ENCODE measurements at regions not wholly inside any gene's neighbourhood (a gene's known extent, or its start where the extent isn't known, plus 50 kb on each side); places are given as distances from the start of the nearest gene placed in this dataset.

DNA sequence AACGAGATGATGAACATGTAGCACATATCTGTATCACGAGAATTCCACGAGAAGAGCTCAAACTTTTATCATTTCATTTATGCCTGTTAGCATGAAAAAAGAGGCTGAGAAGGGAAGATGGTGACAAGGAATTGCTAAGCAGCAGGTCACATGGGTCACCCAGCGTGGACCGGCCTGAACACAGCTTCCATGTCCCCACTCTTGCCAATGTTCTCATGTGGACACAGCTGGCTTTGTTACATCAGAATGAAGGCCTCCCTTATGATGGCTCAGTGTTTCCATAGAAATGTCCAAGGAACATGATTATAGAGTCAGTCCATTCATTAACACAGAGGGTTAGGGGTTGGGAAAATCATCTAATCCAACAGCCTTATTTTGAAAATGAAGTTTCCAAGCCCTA lies 215.4 kb downstream of the CMPK2 start:
- TF ChIP-seq, protein P1, sequence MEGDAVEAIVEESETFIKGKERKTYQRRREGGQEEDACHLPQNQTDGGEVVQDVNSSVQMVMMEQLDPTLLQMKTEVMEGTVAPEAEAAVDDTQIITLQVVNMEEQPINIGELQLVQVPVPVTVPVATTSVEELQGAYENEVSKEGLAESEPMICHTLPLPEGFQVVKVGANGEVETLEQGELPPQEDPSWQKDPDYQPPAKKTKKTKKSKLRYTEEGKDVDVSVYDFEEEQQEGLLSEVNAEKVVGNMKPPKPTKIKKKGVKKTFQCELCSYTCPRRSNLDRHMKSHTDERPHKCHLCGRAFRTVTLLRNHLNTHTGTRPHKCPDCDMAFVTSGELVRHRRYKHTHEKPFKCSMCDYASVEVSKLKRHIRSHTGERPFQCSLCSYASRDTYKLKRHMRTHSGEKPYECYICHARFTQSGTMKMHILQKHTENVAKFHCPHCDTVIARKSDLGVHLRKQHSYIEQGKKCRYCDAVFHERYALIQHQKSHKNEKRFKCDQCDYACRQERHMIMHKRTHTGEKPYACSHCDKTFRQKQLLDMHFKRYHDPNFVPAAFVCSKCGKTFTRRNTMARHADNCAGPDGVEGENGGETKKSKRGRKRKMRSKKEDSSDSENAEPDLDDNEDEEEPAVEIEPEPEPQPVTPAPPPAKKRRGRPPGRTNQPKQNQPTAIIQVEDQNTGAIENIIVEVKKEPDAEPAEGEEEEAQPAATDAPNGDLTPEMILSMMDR (IDR thresholded peaks at IDR 0.05): no peak
- TF ChIP-seq ZFX (IDR thresholded peaks at IDR 0.05; ENCODE audit: borderline replicate concordance): no peak
- no peak overlapping the region for H3K27ac ChIP-seq

GRCh38 chr2:6652251-6652650 lies 213.5 kb downstream of the CMPK2 start:
- TF ChIP-seq, protein P1 (IDR thresholded peaks at IDR 0.05): no peak
- TF ChIP-seq ZFX (IDR thresholded peaks at IDR 0.05; ENCODE audit: borderline replicate concordance): no peak

GRCh38 chr2:6653281-6653750 lies 212.4 kb downstream of the CMPK2 start:
- no peak overlapping the region for H3K27ac ChIP-seq
- TF ChIP-seq ZFX (IDR thresholded peaks at IDR 0.05; ENCODE audit: borderline replicate concordance): no peak
- TF ChIP-seq, protein P1 (IDR thresholded peaks at IDR 0.05): no peak

More at GRCh38 chr2:6652251-6652650, 213.5 kb downstream of the CMPK2 start:
- H3K27ac ChIP-seq: no peak overlapping the region

DNA sequence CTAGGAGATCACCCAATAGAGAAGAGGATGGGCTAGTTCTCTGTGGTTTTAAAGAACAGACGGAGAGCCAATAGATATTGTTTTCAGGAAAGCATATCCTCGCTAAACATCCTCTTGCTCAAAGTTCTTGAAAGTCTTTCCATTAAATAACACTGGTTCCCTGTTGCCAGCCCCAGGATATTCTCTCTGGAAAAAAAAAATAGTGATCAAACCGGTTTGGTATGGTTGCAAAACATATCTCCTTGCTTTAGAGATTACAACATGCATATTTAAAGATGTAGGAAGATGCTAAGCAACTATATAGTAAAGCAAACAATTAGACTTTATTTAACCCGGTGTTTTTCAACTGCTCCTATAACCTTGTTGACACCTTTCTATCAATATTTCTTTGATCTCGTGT lies 211.4 kb downstream of the CMPK2 start:
- no peak overlapping the region for H3K27ac ChIP-seq
- TF ChIP-seq ZFX (IDR thresholded peaks at IDR 0.05; ENCODE audit: borderline replicate concordance): no peak
- TF ChIP-seq, protein P1 (IDR thresholded peaks at IDR 0.05): no peak

GRCh38 chr2:6656633-6657032 lies 209.1 kb downstream of the CMPK2 start:
- TF ChIP-seq ZFX (IDR thresholded peaks at IDR 0.05; ENCODE audit: borderline replicate concordance): no peak
- TF ChIP-seq, protein P1 (IDR thresholded peaks at IDR 0.05): no peak

GRCh38 chr2:6657136-6657535 lies 208.6 kb downstream of the CMPK2 start:
- no peak for TF ChIP-seq ZFX (IDR thresholded peaks at IDR 0.05; ENCODE audit: borderline replicate concordance)
- TF ChIP-seq, protein P1 (IDR thresholded peaks at IDR 0.05): no peak
- no peak overlapping the region for H3K27ac ChIP-seq

More at GRCh38 chr2:6656633-6657032, 209.1 kb downstream of the CMPK2 start:
- no peak overlapping the region for H3K27ac ChIP-seq

- no peak for TF ChIP-seq ZFX (IDR thresholded peaks at IDR 0.05; ENCODE audit: borderline replicate concordance)
- TF ChIP-seq, protein P1 (IDR thresholded peaks at IDR 0.05): no peak
- H3K27ac ChIP-seq: no peak overlapping the region
These were observed 207.9 kb downstream of the CMPK2 start for GRCh38 chr2:6657855-6658254.

Data from 22Rv1 (cell line).